Ascending aorta (tissue), 2 donors: ENCODE measurements at regions not wholly inside any gene's neighbourhood (a gene's known extent, or its start where the extent isn't known, plus 50 kb on each side); places are given as distances from the start of the nearest gene placed in this dataset.
"Not testable (repeated sequence)": the region's sequence is repeated elsewhere in the genome, so short reads cannot be mapped to it uniquely, and the experiment has no call there.

Source experiments
- DNase-seq, 2 donors: peaks; one replicate each; pipeline ENCODE4 v3.0.0-alpha.2; 2019; ENCODE audit warnings: low spot score in 2 of 2
- H3K27ac ChIP-seq, 2 donors: fragments of 200-600 bp; sonication (generic); one replicate each; pipeline ENCODE4 v1.5.1; 2016 to 2017; ENCODE audit warnings: mild to moderate bottlenecking in 1 of 2
- H3K27me3 ChIP-seq: fragments of 200-600 bp; sonication (generic); one replicate; pipeline ENCODE4 v1.5.1; 2017
- H3K36me3 ChIP-seq, 2 donors: fragments of 200-600 bp; sonication (generic); one replicate each; pipeline ENCODE4 v1.5.1; 2016
- H3K4me1 ChIP-seq, 2 donors: fragments of 200-600 bp; sonication (generic); one replicate each; pipeline ENCODE4 v1.5.1; 2016 to 2017; ENCODE audit warnings: mild to moderate bottlenecking in 1 of 2
- H3K4me3 ChIP-seq, 2 donors: fragments of 200-600 bp; sonication (generic); one replicate each; pipeline ENCODE4 v1.5.1; 2016 to 2017; ENCODE audit warnings: mild to moderate bottlenecking in 1 of 2
- H3K9me3 ChIP-seq, 2 donors: fragments of 200-600 bp; sonication (generic); one replicate each; pipeline ENCODE4 v1.5.1; 2016
- intact Hi-C: fragments of 100-400 bp; cut with DNase I; formaldehyde crosslinking; loops from one replicate; pipeline ENCODE4 v1.15.1; 2023
- TF ChIP-seq, protein P1 (sequence below), 3 experiments: fragments of 200-600 bp in 2 of 3; fragments of 450-650 bp in 1 of 3; sonication (generic) in 2 of 3; IDR thresholded peaks; one replicate each; pipeline ENCODE4 v1.5.1; 2016 to 2019; ENCODE audit warnings: antibody characterized with exemption in 3 of 3, mild to moderate bottlenecking in 1 of 3, moderate library complexity in 1 of 3

DNA sequence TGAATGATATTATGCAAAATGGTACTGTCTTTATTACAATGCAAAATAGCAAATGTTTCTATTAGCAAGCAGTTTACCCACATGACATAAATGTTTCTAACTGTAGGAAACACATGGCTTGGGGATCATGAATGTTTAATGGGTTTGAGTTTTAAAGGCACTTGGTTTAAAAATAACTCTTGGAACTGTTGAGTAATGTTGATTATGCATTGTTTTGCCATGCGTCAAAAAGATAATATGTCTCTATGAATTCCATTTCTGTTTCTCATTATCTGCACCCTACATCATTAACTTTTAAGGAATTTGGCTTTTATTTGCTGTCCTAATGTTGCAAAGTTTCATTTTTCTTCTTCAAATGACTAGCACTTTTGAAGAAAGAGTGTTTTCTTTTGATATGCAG is 1355.5 kb downstream of the SUCLG1 start:
- no peak overlapping the region for H3K4me3 ChIP-seq
- no peak for DNase-seq
- H3K36me3 ChIP-seq, result no peaks in the 10 kb centered on the region
- no peaks in the 10 kb centered on the region for H3K27me3 ChIP-seq
- TF ChIP-seq, protein P1, sequence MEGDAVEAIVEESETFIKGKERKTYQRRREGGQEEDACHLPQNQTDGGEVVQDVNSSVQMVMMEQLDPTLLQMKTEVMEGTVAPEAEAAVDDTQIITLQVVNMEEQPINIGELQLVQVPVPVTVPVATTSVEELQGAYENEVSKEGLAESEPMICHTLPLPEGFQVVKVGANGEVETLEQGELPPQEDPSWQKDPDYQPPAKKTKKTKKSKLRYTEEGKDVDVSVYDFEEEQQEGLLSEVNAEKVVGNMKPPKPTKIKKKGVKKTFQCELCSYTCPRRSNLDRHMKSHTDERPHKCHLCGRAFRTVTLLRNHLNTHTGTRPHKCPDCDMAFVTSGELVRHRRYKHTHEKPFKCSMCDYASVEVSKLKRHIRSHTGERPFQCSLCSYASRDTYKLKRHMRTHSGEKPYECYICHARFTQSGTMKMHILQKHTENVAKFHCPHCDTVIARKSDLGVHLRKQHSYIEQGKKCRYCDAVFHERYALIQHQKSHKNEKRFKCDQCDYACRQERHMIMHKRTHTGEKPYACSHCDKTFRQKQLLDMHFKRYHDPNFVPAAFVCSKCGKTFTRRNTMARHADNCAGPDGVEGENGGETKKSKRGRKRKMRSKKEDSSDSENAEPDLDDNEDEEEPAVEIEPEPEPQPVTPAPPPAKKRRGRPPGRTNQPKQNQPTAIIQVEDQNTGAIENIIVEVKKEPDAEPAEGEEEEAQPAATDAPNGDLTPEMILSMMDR (IDR thresholded peaks at IDR 0.05), result no peak
- no peaks in the 10 kb centered on the region for H3K4me1 ChIP-seq
- H3K9me3 ChIP-seq, result peaks cover 0 to 3% of the 10 kb centered on the region in 2 donors
- intact Hi-C loops, result no loop called here
- H3K27ac ChIP-seq, result no peak overlapping the region

DNA sequence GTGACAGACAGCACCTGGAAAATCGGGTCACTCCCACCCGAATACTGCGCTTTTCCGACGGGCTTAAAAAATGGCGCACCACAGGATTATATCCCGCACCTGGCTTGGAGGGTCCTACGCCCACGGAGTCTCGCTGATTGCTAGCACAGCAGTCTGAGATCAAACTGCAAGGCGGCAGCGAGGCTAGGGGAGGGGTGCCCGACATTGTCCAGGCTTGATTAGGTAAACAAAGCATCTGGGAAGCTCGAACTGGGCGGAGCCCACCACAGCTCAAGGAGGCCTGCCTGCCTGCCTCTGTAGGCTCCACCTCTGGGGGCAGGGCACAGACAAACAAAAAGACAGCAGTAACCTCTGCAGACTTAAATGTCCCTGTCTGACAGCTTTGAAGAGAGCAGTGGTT is 1370.0 kb downstream of the SUCLG1 start:
- not testable (repeated sequence) for H3K4me1 ChIP-seq, H3K36me3 ChIP-seq

DNA sequence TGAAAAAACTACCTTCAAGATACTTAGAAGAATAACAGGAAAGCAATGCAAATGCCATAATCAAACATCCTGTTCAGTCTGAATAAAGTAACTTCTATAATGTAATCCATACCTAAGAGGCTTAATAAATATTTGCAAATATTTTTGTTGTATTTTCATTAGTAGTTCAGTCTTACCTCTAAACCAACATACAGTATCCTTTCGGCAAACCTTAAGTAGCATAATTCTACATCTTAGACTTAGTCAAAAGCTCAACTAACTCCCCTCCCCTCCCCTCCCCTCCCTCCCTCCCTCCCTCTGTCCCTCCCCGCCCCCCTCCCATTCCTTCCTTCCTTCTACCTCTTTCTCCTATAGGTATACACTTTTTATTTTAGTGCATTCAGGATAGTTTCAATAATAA is 1373.2 kb downstream of the SUCLG1 start:
- TF ChIP-seq, protein P1 (IDR thresholded peaks at IDR 0.05), result no peak

More for the DNA sequence above, 1370.0 kb downstream of the SUCLG1 start:
- H3K27ac ChIP-seq, H3K27me3 ChIP-seq, intact Hi-C loops, H3K9me3 ChIP-seq, DNase-seq, H3K4me3 ChIP-seq: not testable (repeated sequence)

DNA sequence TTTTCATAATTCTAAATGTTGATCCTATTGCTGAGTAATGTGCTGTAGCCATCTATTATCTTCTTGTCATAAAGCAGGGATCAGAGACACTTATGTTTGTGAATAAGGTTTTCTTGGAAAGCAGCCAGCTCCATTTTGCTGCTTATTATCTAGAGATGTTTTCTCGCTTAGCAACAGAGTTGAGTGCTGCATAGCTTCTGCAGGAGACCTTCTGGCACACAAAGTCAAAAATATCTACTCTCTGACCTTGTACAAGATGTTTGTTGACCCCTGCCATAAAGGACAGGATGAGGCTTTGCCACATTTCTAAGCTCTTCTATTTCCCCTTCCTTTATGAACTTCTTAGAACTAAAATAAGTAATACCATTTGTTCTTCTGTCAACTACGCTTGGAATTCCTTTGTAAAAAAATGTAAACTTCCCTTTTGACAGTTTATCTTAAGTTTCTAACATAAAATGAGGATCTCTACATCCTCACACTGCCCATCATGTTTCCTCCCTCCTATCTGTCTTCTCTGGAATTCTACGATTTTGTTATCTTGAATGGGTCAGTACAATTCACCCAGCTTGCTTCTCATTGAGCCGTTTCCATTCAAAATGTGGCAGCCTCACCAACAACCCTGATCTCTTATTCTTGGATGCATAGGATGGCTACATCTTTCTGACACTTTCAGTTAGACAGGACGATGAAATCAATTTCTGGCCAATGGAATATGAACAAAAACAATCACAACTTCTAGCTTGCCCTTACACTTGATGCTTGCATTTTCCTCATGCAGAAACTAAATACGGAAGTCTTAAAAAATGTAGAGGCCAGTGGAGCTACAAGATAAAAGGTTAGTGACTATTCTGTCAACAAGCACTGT is 1377.0 kb downstream of the SUCLG1 start:
- TF ChIP-seq, protein P1 (IDR thresholded peaks at IDR 0.05), result no peak
- H3K36me3 ChIP-seq, result no peaks in the 10 kb centered on the region
- H3K27ac ChIP-seq, result no peak overlapping the region
- no peaks in the 10 kb centered on the region for H3K27me3 ChIP-seq
- DNase-seq, result no peak
- H3K4me3 ChIP-seq, result no peak overlapping the region
- H3K9me3 ChIP-seq, result no peaks in the 10 kb centered on the region
- intact Hi-C loops, result no loop called here
- H3K4me1 ChIP-seq, result no peaks in the 10 kb centered on the region

More for the DNA sequence above, 1373.2 kb downstream of the SUCLG1 start:
- Histone ChIP-seq H3K4me1 (no peaks in the 10 kb centered on the region), H3K4me3 (no peak overlapping the region), H3K27me3 (no peaks in the 10 kb centered on the region), H3K9me3 (no peaks in the 10 kb centered on the region), H3K27ac (no peak overlapping the region), H3K36me3 (no peaks in the 10 kb centered on the region)
- intact Hi-C loops, result no loop called here
- no peak for DNase-seq

DNA sequence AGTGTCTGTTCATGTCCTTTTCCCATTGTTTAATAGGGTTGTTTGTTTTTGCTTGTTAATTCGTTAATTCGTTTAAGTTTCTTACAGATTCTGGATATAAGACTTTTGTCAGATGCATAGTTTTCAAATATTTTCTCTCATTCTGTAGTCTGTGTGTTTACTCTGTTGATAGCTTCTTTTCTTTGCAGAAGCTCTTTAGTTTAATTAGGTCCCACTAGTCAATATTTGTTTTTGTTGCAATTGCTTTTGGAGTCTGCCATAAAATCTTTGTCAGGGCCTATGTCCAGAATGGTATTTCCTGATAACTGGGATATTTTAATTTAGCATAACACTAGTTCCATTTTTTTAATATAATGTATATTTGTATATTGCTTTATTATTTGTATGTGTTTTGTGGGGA is 1380.1 kb downstream of the SUCLG1 start:
- intact Hi-C loops, result no loop called here
- TF ChIP-seq, protein P1 (IDR thresholded peaks at IDR 0.05), result no peak
- no peak overlapping the region for H3K4me3 ChIP-seq
- no peaks in the 10 kb centered on the region for H3K9me3 ChIP-seq
- DNase-seq, result no peak
- no peaks in the 10 kb centered on the region for H3K27me3 ChIP-seq
- H3K36me3 ChIP-seq, result no peaks in the 10 kb centered on the region
- no peak overlapping the region for H3K27ac ChIP-seq
- no peaks in the 10 kb centered on the region for H3K4me1 ChIP-seq

DNA sequence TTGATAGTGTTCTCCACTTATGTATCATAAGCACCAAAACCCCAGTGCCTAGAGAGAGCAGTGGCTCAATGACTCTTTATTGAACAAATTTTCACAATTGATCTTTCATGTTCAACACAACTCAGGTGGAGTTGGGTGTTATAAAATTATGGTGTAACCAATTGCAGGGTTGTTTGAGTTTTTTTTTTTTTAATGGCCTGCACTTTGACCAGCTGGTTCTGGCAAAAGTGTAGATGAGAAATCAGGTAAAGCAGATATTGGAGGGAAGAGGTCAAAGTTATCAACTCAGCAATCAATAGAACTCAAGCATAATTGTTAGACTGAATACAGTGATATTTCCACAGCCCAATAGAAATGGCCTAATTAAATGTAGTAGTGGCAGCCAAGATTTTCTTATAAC is 1386.3 kb downstream of the SUCLG1 start:
- intact Hi-C loops, result no loop called here
- Histone ChIP-seq H3K27me3 (no peaks in the 10 kb centered on the region), H3K4me3 (no peak overlapping the region), H3K27ac (no peak overlapping the region), H3K9me3 (no peaks in the 10 kb centered on the region), H3K4me1 (no peaks in the 10 kb centered on the region), H3K36me3 (no peaks in the 10 kb centered on the region)
- no peak for DNase-seq
- TF ChIP-seq, protein P1 (IDR thresholded peaks at IDR 0.05), result no peak
